HFFc6 (cell line): ENCODE measurements at regions not wholly inside any gene's neighbourhood (a gene's known extent, or its start where the extent isn't known, plus 50 kb on each side); places are given as distances from the start of the nearest gene placed in this dataset.
A peak's percentile ranks its signal among the peaks of the same experiment; 100 is the strongest.

ENCODE experiments used
- DNase-seq: peaks from one replicate; pipeline ENCODE4 v3.0.0-alpha.2; 2018
- H3K27ac Mint-ChIP-seq: 2 replicates; pipeline ENCODE4 v1.8.0; 2020; ENCODE audit warnings: mild to moderate bottlenecking, mixed read lengths
- H3K27me3 Mint-ChIP-seq: 2 replicates; pipeline ENCODE4 v1.8.0; 2021; ENCODE audit warnings: mild to moderate bottlenecking, moderate library complexity, mixed read lengths; ENCODE audit not compliant: insufficient read depth
- H3K36me3 Mint-ChIP-seq: 2 replicates; pipeline ENCODE4 v1.8.0; 2021; ENCODE audit warnings: low read depth, mixed read lengths
- H3K4me1 Mint-ChIP-seq: 2 replicates; pipeline ENCODE4 v1.8.0; 2020; ENCODE audit warnings: low read depth, mixed read lengths
- H3K4me3 Mint-ChIP-seq: 2 replicates; pipeline ENCODE4 v1.8.0; 2020; ENCODE audit warnings: mild to moderate bottlenecking, moderate library complexity, mixed read lengths
- H3K9me3 Mint-ChIP-seq: 2 replicates; pipeline ENCODE4 v1.8.0; 2020; ENCODE audit warnings: mild to moderate bottlenecking, mixed read lengths
- TF ChIP-seq, protein P1 (sequence below): fragments of 200-600 bp; sonication (generic); IDR thresholded peaks from 2 replicates; pipeline ENCODE4 v1.5.0; 2021; ENCODE audit warnings: antibody characterized with exemption, mild to moderate bottlenecking

DNA sequence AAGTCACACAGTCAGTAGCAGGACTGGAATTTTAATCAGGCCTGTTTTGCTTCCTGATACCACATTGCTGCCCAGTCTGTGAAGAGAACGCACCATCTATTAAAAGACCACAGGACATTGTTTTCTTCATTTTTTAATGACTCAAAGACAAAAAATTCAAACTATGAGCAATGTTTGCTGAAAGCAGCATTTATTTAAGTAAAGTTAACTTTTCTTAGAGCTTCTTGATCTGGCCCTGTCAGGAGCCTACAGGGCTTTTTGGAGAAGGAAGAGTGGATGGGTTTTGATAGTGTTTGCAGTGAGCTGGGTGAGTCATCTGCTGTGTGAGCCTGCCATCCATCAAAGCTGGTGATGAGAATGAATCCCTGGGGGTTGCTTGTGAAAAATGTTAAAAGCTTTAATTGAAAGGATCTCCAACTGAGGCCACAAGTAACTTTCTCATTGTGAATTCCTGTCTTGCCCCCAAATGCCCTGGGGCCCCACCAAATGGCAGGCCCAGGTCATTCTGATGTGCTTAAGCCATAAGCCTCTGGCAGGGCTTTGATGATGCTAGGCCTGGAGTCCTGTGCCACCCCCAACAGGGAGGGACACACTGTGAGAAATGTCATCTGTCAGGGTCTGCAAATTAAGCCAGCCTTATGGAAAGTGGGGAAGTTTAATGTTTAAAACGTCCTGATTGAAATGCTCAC is 136.2 kb upstream of the PFN2 start:
- Mint-ChIP-seq H3K9me3 (no peaks in the 10 kb centered on the region), H3K36me3 (peaks cover under 1% of the 10 kb centered on the region; the same call in 1 of the 2 replicates), H3K4me3 (peak overlapping the region; percentile 67), H3K27ac (peak overlapping the region; percentile 84), H3K27me3 (no peaks in the 10 kb centered on the region), H3K4me1 (peaks cover 53% of the 10 kb centered on the region)
- peak; percentile 93 for DNase-seq
- TF ChIP-seq, protein P1, sequence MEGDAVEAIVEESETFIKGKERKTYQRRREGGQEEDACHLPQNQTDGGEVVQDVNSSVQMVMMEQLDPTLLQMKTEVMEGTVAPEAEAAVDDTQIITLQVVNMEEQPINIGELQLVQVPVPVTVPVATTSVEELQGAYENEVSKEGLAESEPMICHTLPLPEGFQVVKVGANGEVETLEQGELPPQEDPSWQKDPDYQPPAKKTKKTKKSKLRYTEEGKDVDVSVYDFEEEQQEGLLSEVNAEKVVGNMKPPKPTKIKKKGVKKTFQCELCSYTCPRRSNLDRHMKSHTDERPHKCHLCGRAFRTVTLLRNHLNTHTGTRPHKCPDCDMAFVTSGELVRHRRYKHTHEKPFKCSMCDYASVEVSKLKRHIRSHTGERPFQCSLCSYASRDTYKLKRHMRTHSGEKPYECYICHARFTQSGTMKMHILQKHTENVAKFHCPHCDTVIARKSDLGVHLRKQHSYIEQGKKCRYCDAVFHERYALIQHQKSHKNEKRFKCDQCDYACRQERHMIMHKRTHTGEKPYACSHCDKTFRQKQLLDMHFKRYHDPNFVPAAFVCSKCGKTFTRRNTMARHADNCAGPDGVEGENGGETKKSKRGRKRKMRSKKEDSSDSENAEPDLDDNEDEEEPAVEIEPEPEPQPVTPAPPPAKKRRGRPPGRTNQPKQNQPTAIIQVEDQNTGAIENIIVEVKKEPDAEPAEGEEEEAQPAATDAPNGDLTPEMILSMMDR, result no peak

DNA sequence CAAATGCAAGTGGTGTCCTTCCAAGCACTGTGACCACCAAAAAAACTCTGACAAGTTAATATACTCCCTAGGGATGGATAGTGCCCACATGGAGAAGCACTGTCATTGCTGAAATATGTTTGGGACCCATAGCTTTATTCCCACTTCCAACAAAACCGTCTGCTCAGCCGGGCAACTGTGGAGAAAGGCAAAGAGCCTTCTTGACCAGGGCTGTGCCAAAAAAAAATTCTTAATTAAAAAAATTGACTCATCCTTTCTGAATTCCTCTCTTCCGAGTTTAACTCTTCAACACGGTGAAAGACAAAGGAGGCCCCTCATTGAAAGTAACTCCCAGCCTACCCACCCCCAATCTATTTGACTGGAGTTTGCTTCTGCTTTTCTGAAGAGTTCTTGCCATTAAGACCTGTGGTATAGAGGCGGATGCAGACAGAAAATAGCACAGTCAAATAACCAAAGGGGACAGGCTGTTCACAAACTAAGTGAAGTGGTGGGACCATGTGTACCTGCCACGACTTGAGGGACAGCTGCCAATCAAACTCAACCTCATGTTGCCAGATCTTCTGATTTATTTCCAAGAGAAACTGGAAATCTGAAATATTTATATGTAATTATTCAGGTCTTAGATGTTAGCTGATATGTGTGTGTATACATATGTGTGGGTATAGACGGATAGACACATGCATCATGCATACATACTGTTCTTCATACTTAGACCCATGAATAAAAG is 135.4 kb upstream of the PFN2 start:
- Mint-ChIP-seq H3K4me3 (peak overlapping the region; percentile 67), H3K27me3 (no peaks in the 10 kb centered on the region), H3K27ac (peak overlapping the region; percentile 84), H3K36me3 (peaks cover 8% of the 10 kb centered on the region), H3K4me1 (peaks cover 53% of the 10 kb centered on the region), H3K9me3 (peaks cover 2% of the 10 kb centered on the region)
- DNase-seq, result peak; percentile 24
- TF ChIP-seq, protein P1, result no peak

DNA sequence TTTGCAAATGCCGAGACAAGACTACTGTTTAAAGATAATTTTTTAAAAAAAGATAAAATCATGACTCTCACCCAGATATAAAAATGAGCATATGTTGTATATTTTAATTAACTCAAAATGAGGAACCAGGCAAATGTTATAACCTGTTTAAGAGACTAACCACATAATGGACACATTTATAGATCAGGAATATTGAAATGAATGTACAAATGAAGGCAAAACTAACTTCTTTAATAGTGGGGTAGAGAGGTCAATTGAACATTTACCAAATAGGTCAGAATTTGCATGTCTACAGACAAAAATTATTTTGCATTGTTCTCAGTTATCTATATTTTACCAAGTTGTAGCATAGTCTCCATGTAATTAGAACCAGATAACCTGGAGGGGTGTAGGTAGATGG is 134.3 kb upstream of the PFN2 start:
- Mint-ChIP-seq H3K4me3 (no peak overlapping the region), H3K27ac (no peak overlapping the region), H3K27me3 (no peaks in the 10 kb centered on the region), H3K9me3 (peaks cover 7% of the 10 kb centered on the region), H3K36me3 (peaks cover 14% of the 10 kb centered on the region), H3K4me1 (peaks cover 53% of the 10 kb centered on the region)
- TF ChIP-seq, protein P1, result no peak
- DNase-seq, result no peak

DNA sequence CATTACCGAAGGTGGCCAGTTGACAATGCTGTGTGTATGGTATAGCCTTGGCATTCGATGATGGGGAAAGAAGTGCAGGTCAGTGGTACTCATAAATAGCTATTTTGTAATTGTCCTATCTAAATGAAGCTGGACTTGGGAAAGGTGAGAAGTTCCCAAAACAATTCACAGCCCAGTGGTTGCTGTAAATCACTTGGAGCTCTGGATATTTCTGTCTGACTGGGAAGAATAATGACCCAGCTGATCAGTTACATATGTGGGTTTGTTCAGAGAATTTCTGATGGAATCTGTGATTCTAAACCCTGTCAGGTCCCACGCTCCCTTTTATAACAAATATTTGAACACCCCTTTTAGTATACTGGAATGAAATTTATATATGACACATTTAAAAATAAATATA is 133.9 kb upstream of the PFN2 start:
- Mint-ChIP-seq H3K36me3 (peaks cover 14% of the 10 kb centered on the region), H3K4me1 (peaks cover 53% of the 10 kb centered on the region), H3K27ac (no peak overlapping the region), H3K27me3 (no peaks in the 10 kb centered on the region), H3K9me3 (peaks cover 7% of the 10 kb centered on the region), H3K4me3 (no peak overlapping the region)
- TF ChIP-seq, protein P1, result no peak
- no peak for DNase-seq

DNA sequence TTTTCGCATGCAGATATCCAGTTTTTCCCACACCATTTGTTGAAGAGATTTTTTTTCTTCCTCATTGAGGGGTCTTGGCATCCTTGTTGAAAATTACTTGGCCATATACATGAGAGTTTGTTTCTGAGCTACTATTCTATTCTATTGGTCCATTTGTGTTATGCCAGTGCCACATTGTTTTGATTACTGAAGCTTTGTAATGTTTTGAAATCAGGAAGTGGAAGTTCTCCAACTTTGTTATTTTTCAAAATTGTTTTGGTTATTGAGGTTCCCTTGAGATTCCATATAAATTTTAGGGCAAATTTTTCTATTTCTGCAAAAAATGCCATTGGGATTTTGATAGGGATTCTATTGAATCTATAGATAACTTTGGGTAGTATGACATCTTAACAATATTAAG is 130.3 kb upstream of the PFN2 start:
- Mint-ChIP-seq H3K9me3 (peaks cover 7% of the 10 kb centered on the region), H3K4me1 (peaks cover 46% of the 10 kb centered on the region), H3K4me3 (no peak overlapping the region), H3K27me3 (no peaks in the 10 kb centered on the region), H3K36me3 (peaks cover 14% of the 10 kb centered on the region), H3K27ac (no peak overlapping the region)
- DNase-seq, result no peak
- TF ChIP-seq, protein P1, result no peak
